H1 (cell line): ENCODE measurements at regions not wholly inside any gene's neighbourhood (a gene's known extent, or its start where the extent isn't known, plus 50 kb on each side); places are given as distances from the start of the nearest gene placed in this dataset.
"Not testable (repeated sequence)": the region's sequence is repeated elsewhere in the genome, so short reads cannot be mapped to it uniquely, and the experiment has no call there.

Experiments used
- CTCF ChIA-PET: fragments of 300-600 bp; sonication (Branson Sonifier 250); formaldehyde crosslinking; loops from one replicate; lab custom pipeline; 2021; ENCODE audit not compliant: partially characterized antibody; lab: Charles Lee
- POLR2A ChIA-PET: fragments of 300-600 bp; sonication (Branson Sonifier 250); formaldehyde crosslinking; loops from one replicate; lab custom pipeline; 2021; ENCODE audit warnings: inconsistent platforms; ENCODE audit not compliant: partially characterized antibody; lab: Charles Lee
- DNase-seq, 2 experiments: peaks; one replicate each; pipeline versions ENCODE4 v3.0.0 to v3.0.0-alpha.2; 2010 to 2022; ENCODE audit warnings: low spot score in 2 of 2, low read depth in 1 of 2, mixed read lengths in 1 of 2
- FAIRE-seq: peaks from 2 replicates; lab custom pipeline; 2011; peaks lifted over from hg19 to GRCh38; lab: Jason Lieb, UNC
- H2AFZ ChIP-seq: 2 replicates; pipeline ENCODE4 v1.8.1; 2012; ENCODE audit warnings: low read length, inconsistent platforms
- H2AK5ac ChIP-seq: 2 replicates; pipeline ENCODE4 v1.6.1; 2013; ENCODE audit warnings: low read depth, low read length
- H2BK120ac ChIP-seq: replicated peaks from 2 replicates; pipeline ENCODE3; 2013; ENCODE audit warnings: low read depth, low read length, inconsistent platforms
- H2BK12ac ChIP-seq: 2 replicates; pipeline ENCODE4 v1.6.1; 2013; ENCODE audit warnings: low read depth, low read length
- H2BK15ac ChIP-seq: 2 replicates; pipeline ENCODE4 v1.6.1; 2013; ENCODE audit warnings: low read length
- H2BK20ac ChIP-seq: 2 replicates; pipeline ENCODE4 v1.6.1; 2013; ENCODE audit warnings: low read length
- H2BK5ac ChIP-seq: 2 replicates; pipeline ENCODE4 v1.6.1; 2013; ENCODE audit warnings: low read depth, low read length
- H3K14ac ChIP-seq: 2 replicates; pipeline ENCODE4 v1.6.1; 2013; ENCODE audit warnings: inconsistent platforms; ENCODE audit not compliant: insufficient read length
- H3K18ac ChIP-seq: 2 replicates; pipeline ENCODE4 v1.6.1; 2013; ENCODE audit warnings: low read length; ENCODE audit errors: extremely low read depth
- H3K23ac ChIP-seq: 2 replicates; pipeline ENCODE4 v1.6.1; 2013; ENCODE audit warnings: inconsistent platforms; ENCODE audit not compliant: insufficient read length
- H3K23me2 ChIP-seq: 2 replicates; pipeline ENCODE4 v1.6.1; 2013; ENCODE audit warnings: low read depth, low read length
- H3K27ac ChIP-seq: 2 replicates; pipeline ENCODE4 v1.6.1; 2011; ENCODE audit warnings: low read depth, low read length, inconsistent platforms
- H3K27me3 ChIP-seq, 4 experiments: replicated peaks in 1 of 4; 1 replicate in 1 of 4; 2 replicates in 3 of 4; pipeline versions ENCODE4 v1.6.1 to v1.8.1; 2011 to 2013; ENCODE audit warnings: low read length in 3 of 4, mild to moderate bottlenecking in 3 of 4, inconsistent platforms in 2 of 4, mixed read lengths in 2 of 4, moderate library complexity in 1 of 4; ENCODE audit not compliant: control insufficient read depth in 3 of 4, insufficient read depth in 3 of 4; ENCODE audit errors: extremely low read depth in 1 of 4
- H3K36me3 ChIP-seq, 4 experiments: 2 replicates each; pipeline versions ENCODE4 v1.6.1 to v1.8.1; 2011 to 2013; ENCODE audit warnings: mild to moderate bottlenecking in 4 of 4, low read length in 3 of 4, moderate library complexity in 2 of 4, control low read depth in 1 of 4, inconsistent platforms in 1 of 4; ENCODE audit not compliant: insufficient read depth in 4 of 4, control insufficient read depth in 2 of 4
- H3K4ac ChIP-seq: replicated peaks from 2 replicates; pipeline ENCODE3; 2013; ENCODE audit warnings: low read length, low read depth, mixed read lengths, inconsistent platforms; ENCODE audit not compliant: insufficient read length
- H3K4me1 ChIP-seq, 4 experiments: replicated peaks in 1 of 4; 1 replicate in 1 of 4; 2 replicates in 3 of 4; pipeline versions ENCODE4 v1.6.1 to v1.8.1; 2011 to 2013; ENCODE audit warnings: low read length in 3 of 4, inconsistent platforms in 2 of 4, mixed read lengths in 1 of 4; ENCODE audit not compliant: insufficient read depth in 4 of 4, control insufficient read depth in 3 of 4
- H3K4me2 ChIP-seq, 2 experiments: 2 replicates each; pipeline versions ENCODE4 v1.6.1 to v1.8.1; 2011 to 2013; ENCODE audit warnings: low read depth in 2 of 2, low read length in 2 of 2, control low read depth in 1 of 2, inconsistent platforms in 1 of 2, mild to moderate bottlenecking in 1 of 2; ENCODE audit not compliant: insufficient read depth in 1 of 2
- H3K4me3 ChIP-seq, 4 experiments: fragments of 200-600, 300-600 bp in 1 of 4; sonication (generic), shearing (Covaris generic), sonication (Bioruptor Twin) in 1 of 4; 2 replicates each; pipeline versions ENCODE4 v1.5.1 to v1.8.1; 2011 to 2016; ENCODE audit warnings: low read length in 4 of 4, low read depth in 3 of 4, control low read depth in 2 of 4, inconsistent platforms in 2 of 4, mild to moderate bottlenecking in 2 of 4, mixed read lengths in 1 of 4, moderate library complexity in 1 of 4; ENCODE audit not compliant: insufficient read depth in 2 of 4; ENCODE audit errors: extremely low read depth in 1 of 4
- H3K56ac ChIP-seq: replicated peaks from 2 replicates; pipeline ENCODE3; 2013; ENCODE audit warnings: low read depth, mild to moderate bottlenecking, mixed read lengths, low read length, inconsistent platforms; ENCODE audit not compliant: insufficient read length
- H3K79me1 ChIP-seq: 2 replicates; pipeline ENCODE4 v1.6.1; 2013; ENCODE audit warnings: low read depth, low read length, control low read depth
- H3K79me2 ChIP-seq, 2 experiments: 2 replicates each; pipeline versions ENCODE4 v1.6.1 to v1.8.1; 2012 to 2013; ENCODE audit warnings: low read length in 2 of 2, mild to moderate bottlenecking in 2 of 2, inconsistent platforms in 1 of 2; ENCODE audit not compliant: insufficient read depth in 2 of 2, control insufficient read depth in 1 of 2
- H3K9ac ChIP-seq, 4 experiments: replicated peaks in 1 of 4; 1 replicate in 1 of 4; 2 replicates in 3 of 4; pipeline versions ENCODE4 v1.6.1 to v1.8.1; 2011 to 2013; ENCODE audit warnings: low read depth in 3 of 4, low read length in 3 of 4, control low read depth in 2 of 4, mild to moderate bottlenecking in 2 of 4, moderate library complexity in 2 of 4, inconsistent platforms in 1 of 4; ENCODE audit errors: extremely low read depth in 1 of 4
- H3K9me3 ChIP-seq, 2 experiments: 2 replicates each; pipeline versions ENCODE4 v1.6.1 to v1.8.1; 2012 to 2013; ENCODE audit warnings: mild to moderate bottlenecking in 2 of 2, moderate library complexity in 2 of 2, control low read depth in 1 of 2, inconsistent platforms in 1 of 2, low read depth in 1 of 2, low read length in 1 of 2, mixed read lengths in 1 of 2; ENCODE audit not compliant: insufficient read depth in 2 of 2
- H4K20me1 ChIP-seq, 2 experiments: replicated peaks in 1 of 2; 2 replicates each; pipeline versions ENCODE3 to v1.8.1; 2011 to 2013; ENCODE audit warnings: inconsistent platforms in 2 of 2, low read length in 2 of 2, mild to moderate bottlenecking in 1 of 2; ENCODE audit not compliant: insufficient read depth in 2 of 2, control insufficient read depth in 1 of 2
- H4K5ac ChIP-seq: 2 replicates; pipeline ENCODE4 v1.6.1; 2013; ENCODE audit warnings: low read length, low read depth, mixed read lengths, inconsistent platforms; ENCODE audit not compliant: insufficient read length
- H4K8ac ChIP-seq: 2 replicates; pipeline ENCODE4 v1.8.0; 2013; ENCODE audit warnings: mild to moderate bottlenecking, moderate library complexity, low read length, inconsistent platforms; ENCODE audit not compliant: insufficient read depth; ENCODE audit errors: extremely low read depth
- H4K91ac ChIP-seq: replicated peaks from 2 replicates; pipeline ENCODE3; 2013; ENCODE audit warnings: low read length, mixed read lengths, inconsistent platforms; ENCODE audit not compliant: insufficient read length
- WGBS, 2 experiments: shearing (Covaris generic) in 1 of 2; methylation state at CpG; one replicate each; pipeline versions ENCODE4 v1.1.6 to v1.1.7; 2013 to 2015; ENCODE audit warnings: low lambda C conversion rate in 2 of 2, mixed read lengths in 2 of 2, inconsistent platforms in 1 of 2, low coverage in 1 of 2, missing lambda C conversion rate in 1 of 2; ENCODE audit not compliant: insufficient replicate concordance in 2 of 2, insufficient coverage in 1 of 2, insufficient read length in 1 of 2; ENCODE audit errors: extremely low coverage in 1 of 2, missing lambda C conversion rate in 1 of 2; 5-methylcytosine and 5-hydroxymethylcytosine counted together

- not testable (repeated sequence) for FAIRE-seq, H4K91ac ChIP-seq, H3K4ac ChIP-seq, H2BK20ac ChIP-seq, DNase-seq, H3K56ac ChIP-seq, H2AFZ ChIP-seq, H3K4me3 ChIP-seq, H2AK5ac ChIP-seq, H4K5ac ChIP-seq, H3K9ac ChIP-seq, H3K14ac ChIP-seq, H3K79me1 ChIP-seq, H3K27me3 ChIP-seq, H4K20me1 ChIP-seq, H2BK12ac ChIP-seq, H3K23me2 ChIP-seq, H3K23ac ChIP-seq, H3K27ac ChIP-seq, H2BK15ac ChIP-seq, H3K4me1 ChIP-seq, H3K79me2 ChIP-seq, H2BK120ac ChIP-seq, H3K36me3 ChIP-seq, H3K18ac ChIP-seq, H2BK5ac ChIP-seq, H4K8ac ChIP-seq, H3K4me2 ChIP-seq
- CTCF ChIA-PET: interaction anchor here (0.6 kb wide), 1 partner anchor 100 kb away, joined by 5 read pairs; no protein-coding TSS in a partner anchor
- 88% methylated on average over 12 of the region's 12 CpGs; no CpG with 5 or more reads in 1 of the 2 experiments for WGBS, 2 experiments
- H3K9me3 ChIP-seq: peaks cover 13 to 20% of the 10 kb centered on the region in 2 experiments; a peak in 2 of 4 replicates
- POLR2A ChIA-PET: interaction anchor here (0.6 kb wide), 1 partner anchor 45 kb away, joined by 3 read pairs; no protein-coding TSS in a partner anchor
These were observed 69.0 kb upstream of the LRPAP1 start for GRCh38 chr4:3601108-3601690.
